HG03469 (cell line): ENCODE measurements at regions not wholly inside any gene's neighbourhood (a gene's known extent, or its start where the extent isn't known, plus 50 kb on each side); places are given as distances from the start of the nearest gene placed in this dataset.

Experiments
- ATAC-seq: cut with Tn5 transposase; IDR thresholded peaks from one replicate; pipeline ENCODE4 v1.9.1; 2021; ENCODE audit warnings: mild to moderate bottlenecking, moderate library complexity, moderate number of reproducible peaks; ENCODE audit not compliant: unreplicated experiment

DNA sequence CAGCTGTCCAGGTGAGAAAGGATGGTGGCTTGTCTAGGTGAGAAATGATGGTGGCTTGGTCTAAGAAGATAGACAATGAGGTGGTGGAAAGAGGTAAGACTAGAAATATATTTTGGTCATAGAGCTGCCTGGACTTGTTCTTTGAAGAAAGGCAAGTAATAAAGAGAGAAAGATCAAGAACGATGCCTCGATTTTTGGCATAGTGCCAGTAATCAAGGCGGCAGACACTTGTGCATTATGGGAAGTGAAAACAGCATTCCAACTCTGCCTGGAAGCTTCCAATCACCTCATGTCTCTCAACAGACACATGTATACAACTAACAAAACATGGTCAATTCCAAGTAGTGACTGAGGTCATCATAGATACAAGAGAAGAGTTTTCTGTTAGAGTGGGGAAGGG, 423.8 kb upstream of the NRP1 start:
- ATAC-seq = no peak

DNA sequence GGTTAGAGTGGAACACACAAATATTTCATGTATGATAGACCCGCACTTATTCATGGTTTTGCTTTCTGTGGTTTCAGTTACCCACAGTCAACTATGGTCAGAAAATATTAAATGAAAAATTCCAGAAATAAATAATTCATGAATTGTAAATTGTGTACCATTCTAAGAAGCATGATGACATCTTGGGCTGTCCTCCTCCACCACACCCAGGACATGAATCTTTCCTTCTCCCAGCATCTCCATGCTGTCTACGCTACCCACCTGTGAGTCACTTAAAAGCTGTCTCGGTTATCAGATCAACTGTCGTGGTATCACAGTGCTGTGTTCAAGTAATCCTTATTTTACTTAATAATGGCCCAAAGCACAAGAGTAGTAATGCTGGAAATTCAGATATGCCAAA, 419.6 kb upstream of the NRP1 start:
- no peak for ATAC-seq

- ATAC-seq = no peak
These were observed 418.9 kb upstream of the NRP1 start for GRCh38 chr10:33753389-33753788.

DNA sequence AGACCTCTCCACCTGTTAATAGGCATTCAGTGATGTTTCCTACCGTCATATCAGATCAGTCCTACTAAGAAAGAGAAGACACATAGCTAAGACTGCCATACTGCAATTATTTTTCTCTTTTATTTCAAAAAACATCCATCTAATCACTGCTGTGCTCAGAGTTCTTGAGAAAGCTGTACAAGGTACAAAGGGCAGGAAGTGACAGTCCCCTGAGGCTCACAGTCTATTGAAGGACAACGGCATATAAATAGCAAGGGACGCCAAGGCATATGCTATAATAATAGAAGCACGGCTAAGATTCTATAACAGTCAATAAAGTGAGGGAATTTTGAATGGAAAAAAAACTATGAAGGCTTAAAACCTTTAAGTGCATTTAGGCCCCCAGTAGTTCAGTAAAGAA, 415.3 kb upstream of the NRP1 start:
- no peak for ATAC-seq

DNA sequence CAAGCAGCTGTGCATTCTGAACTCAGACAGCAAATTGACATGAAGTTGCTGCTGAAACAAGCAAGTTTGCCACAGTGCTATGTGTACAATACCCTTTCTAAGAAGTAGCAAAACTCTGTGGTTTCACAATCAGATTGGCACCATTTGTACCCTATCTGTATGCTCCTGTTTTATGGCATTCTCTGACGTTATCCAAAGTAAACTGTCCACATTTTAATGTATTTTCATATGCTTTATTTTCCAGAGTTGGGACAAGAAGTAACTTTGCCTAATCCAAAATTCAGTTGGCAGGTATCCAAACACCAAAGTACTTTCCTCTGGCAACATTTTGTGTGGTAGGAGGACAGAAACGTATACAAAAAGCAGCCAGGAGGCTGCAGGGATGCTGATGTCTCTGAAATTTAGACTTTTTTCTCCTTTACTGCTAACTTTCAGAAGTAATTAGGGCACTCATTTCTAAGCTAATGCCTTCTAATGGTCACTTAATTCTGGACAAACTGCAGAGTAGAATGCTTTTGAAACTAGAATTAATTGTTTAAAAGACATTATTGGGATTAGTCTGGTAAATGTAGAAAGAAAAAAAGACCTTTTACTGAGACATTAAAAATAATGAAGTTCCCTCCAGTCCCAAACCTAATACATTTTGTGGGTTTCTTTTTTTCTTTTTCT, 414.7 kb upstream of the NRP1 start:
- ATAC-seq = no peak

DNA sequence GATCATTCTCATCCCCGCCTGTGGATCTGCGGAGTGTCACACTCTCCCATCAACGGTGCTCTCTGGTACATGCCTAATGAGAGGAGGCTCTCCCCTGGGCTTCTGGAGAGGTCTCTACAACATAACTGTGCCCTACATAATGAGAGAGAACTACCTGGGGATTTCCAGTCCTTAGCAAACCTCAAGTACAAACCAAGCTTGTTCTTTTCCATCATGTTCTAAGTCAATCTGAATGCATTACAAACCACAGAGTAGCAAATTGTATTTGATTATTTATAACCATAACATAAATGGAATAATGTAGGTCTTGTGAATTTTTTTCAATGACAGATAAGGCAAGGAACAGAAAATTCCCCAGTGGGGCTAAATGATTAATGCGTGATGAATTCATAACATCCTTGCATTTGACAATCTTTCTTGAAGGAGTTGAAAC, 412.4 kb upstream of the NRP1 start:
- no peak for ATAC-seq

- no peak for ATAC-seq
These were observed 411.7 kb upstream of the NRP1 start for GRCh38 chr10:33746186-33746585.

GRCh38 chr10:33743429-33743857, 409.0 kb upstream of the NRP1 start:
- ATAC-seq = no peak

GRCh38 chr10:33739031-33739430, 404.6 kb upstream of the NRP1 start:
- ATAC-seq = no peak

DNA sequence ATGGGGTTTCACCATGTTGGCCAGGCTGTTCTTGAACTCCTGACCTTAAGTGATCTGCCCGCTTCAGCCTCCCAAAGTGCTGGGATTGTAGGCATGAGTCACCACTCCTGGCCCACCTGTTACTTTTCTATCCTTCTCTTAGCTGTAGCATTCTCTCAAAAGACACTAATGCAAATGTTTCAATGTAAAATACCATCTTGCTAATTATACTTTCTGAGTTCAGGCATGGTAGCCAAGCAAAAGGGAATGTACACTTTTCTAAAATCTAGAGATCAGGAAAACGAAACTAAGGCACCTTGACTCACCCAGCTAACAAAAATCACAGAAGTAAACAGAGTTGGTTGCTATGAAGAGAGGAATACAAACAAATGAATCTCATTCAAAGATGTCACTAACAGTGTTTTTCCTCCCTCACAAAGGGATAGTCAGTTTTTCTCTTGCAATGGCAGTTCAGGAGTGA, 401.0 kb upstream of the NRP1 start:
- ATAC-seq = no peak

GRCh38 chr10:33734393-33735155, 400.1 kb upstream of the NRP1 start:
- ATAC-seq = no peak

- no peak for ATAC-seq
These were observed 398.6 kb upstream of the NRP1 start for GRCh38 chr10:33733058-33733457.

GRCh38 chr10:33732161-33732680, 397.8 kb upstream of the NRP1 start:
- ATAC-seq = no peak

GRCh38 chr10:33731322-33731721, 396.9 kb upstream of the NRP1 start:
- no peak for ATAC-seq

DNA sequence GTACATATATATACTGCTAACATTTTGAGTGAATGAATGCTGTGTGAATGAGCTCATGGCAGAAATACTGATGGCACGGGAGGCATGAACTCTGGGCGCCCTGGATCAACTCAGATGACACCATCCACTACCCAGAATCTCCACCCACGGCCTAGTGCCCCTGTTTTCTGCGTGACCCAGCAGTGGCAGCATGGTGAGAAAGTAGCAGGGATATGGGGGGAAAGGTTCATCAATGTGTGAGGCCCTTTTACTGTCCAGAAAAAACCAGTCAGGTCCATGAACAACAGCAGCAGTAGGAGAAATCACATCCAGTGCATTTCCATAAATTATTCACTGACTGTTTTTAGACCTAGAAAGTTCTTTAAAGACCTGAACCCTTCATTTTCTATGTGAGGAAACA, 391.0 kb upstream of the NRP1 start:
- no peak for ATAC-seq

GRCh38 chr10:33723181-33723580, 388.7 kb upstream of the NRP1 start:
- ATAC-seq = no peak

DNA sequence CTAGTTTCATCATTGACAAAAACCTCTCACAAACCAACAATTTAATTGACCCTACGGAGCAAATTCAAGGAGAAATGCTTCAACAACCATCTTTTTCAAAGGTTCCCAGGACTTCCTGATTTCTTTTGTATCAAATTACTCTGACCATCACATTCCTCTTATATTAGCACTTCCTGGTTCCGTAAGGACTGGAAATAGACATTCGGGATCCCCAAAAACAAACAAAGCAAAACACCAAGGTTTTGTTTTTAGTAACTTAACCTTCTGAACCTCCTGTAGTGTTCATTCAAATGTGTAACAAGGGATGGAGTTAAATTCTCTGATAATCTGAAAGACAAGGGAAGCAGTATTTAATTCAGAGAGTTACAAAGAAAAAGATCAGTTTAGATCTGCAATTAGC, 387.6 kb upstream of the NRP1 start:
- ATAC-seq = no peak

GRCh38 chr10:33721509-33721908, 387.0 kb upstream of the NRP1 start:
- no peak for ATAC-seq

- ATAC-seq = no peak
These were observed 385.7 kb upstream of the NRP1 start for GRCh38 chr10:33720161-33720560.

GRCh38 chr10:33719005-33719703, 384.7 kb upstream of the NRP1 start:
- no peak for ATAC-seq

DNA sequence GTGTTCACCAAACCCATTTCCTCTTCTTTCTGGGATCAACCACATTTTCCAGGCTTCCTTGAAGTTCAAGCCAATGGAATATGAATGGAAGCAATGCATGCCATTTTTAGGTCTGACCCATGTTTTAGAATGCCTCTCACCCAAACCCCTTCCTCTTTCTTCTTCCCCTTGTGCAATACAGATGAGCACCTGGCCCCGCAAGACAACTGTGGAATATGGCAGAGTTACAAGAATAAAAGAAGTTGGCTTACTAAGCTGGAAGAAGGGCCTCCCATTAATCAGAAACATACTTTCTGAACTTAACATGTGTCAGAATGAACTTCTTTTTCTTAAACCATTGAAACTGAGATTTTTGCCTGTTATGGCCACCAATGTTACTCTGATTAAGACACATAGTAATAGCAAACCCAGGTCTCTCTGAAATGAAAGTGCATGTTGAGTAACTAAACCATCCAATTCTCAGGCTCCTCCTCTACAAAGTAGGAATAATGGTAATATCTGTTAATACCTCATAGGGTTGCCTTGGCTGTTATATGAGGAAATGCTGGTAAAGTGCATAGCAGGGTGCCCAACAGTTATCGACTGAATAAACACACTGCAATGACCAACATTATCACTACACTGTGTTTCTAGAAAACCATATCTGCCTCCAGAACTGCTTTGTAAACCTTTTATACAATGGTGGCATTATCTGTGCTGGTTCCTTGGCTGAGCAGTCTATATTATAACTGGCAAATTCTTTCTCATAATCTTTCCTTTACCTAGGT, 382.2 kb upstream of the NRP1 start:
- ATAC-seq = no peak
